NCI-H1930 (cell line): ENCODE measurements at regions not wholly inside any gene's neighbourhood (a gene's known extent, or its start where the extent isn't known, plus 50 kb on each side); places are given as distances from the start of the nearest gene placed in this dataset.

Source experiments
- DNase-seq, 2 experiments: peaks; one replicate each; lab custom pipeline; 2025; lab: John Stamatoyannopoulos, UW

DNA sequence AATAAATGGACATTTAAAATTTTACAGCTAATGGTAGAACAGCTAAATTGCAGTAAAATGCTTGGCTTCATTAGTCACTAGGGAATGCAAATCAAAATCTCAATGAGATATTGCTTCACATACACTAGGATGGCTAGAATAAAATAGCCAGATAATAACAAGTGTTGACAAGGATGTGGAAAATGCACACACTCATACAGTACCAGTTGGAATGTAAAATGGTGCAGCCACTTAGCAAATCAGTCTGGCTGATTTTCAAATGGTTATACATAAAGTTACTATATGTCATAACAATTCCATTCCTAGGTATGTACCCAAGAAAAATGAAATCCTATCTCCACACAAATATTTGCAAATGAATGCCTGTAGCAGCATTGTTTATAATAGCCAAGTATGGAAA, 452.1 kb downstream of the HDGFL1 start:
- no peak for DNase-seq

DNA sequence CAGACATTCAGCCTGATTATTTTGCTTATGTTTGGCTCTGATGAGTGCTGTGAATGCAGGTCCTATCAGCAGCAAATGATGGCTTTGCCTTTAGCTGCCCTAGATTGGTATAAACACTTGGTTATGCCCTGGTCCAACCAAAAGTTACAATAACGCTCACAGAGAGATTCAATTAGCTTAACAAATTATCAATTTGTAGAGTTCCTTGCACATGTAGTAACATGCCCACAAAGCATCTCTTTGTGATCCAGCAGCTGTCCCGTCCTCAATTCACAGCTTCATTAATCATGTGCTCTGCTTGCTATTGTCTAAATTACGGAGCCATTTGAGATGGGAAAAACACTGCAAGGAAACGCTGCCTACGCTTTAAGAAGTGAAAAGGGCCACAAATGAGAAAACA, 457.9 kb downstream of the HDGFL1 start:
- DNase-seq, result peak in 1 of 2 experiments; percentile 4

DNA sequence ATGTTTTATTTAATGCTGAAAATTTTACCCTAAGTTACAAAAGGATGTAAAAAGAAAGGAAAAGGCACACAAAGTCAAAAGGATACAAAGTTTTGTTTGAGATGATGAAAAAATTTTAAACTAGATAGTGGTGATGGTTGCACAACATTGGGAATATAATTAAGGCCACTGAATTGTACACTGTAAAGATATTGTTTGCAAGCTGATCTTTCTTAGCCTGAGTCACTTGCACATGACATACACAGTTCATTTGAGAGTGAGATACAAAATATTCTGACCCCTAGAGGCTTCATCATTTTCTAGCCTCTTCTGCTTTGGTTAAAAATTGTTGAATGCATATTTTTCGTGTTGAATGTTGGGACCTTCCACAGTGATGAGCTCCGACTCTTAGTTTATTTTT, 462.6 kb downstream of the HDGFL1 start:
- no peak for DNase-seq

DNA sequence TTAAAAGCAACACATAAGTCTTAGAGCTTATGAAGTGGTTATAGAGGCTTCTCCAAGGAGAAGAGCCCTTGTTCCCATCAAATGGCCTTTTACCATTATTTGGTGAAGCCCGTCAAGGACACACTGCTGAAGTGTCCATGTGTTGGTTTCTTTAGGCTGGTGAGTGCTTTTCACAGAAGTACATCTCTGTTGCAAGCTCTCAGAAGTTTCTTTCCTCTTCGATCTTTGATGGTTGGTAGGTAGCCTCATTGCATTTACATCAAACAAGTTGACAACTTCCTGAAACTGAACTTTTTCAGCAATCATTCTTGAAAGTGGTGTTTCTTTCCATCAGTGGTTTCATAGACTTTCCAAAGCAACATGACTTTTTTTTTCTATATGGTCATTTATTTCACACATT, 465.6 kb downstream of the HDGFL1 start:
- no peak for DNase-seq

DNA sequence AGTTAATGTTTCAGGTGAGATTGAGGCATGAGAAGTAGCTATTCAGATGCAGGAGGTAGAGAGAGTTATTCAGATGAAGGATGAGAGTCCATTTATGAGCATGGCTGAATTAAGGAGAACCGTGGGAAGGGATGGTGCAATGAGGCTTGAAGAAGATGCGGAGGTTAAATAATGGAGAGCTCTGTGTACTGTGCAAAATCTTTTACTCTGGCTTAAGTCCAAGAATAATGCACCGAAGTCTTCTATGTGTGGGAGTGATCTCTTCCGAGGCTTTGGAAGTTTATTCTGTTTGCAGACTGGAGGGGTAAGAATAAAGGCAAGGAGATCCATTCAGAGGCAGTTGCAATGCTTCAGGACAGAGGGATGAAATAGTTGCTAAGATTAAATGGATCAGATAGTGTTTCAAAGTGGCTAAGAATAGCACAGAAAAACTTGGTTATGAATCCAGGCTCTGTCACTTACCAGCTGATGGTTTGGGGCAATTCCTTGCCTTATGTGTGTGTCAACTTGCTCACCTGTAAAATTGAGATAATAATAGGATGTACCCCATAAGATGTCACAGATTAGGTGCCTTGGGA, 467.1 kb downstream of the HDGFL1 start:
- no peak for DNase-seq

DNA sequence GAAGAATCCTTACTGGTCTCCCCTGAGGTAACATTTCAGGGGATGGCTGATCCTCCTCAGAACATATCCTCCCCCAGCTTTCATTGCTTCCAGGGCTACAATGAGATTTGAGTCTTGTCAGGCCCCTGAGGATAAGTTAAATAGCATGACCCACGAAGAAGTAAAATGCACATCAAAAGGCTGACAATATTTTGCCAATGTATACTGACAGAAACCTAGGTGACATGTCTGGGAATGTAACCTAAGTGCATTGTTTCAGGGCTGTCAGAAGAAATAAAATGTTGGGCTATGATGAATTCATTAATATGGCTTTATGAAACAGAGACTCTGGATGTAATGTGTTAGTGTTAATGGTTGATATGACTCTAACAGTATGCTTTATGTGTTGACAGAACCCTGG, 471.5 kb downstream of the HDGFL1 start:
- no peak for DNase-seq

DNA sequence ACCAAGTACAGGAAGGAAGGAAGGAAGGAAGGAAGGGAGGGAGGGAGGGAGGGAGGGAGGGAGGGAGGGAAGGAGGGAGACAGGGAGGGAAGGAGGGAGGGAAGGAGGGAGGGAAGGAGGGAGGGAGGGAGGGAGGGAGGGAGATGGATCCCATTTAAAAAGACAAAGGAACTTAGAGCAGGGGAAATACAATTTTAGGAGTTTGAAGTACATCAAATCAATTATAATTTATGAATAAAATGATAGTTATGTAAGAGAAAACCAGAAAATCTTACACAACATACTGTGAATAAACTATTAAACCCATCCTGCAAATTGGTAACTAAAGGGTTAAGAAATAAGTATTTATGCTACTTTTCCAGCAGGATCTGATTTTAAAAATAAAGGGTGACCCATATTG, 475.9 kb downstream of the HDGFL1 start:
- no peak for DNase-seq

DNA sequence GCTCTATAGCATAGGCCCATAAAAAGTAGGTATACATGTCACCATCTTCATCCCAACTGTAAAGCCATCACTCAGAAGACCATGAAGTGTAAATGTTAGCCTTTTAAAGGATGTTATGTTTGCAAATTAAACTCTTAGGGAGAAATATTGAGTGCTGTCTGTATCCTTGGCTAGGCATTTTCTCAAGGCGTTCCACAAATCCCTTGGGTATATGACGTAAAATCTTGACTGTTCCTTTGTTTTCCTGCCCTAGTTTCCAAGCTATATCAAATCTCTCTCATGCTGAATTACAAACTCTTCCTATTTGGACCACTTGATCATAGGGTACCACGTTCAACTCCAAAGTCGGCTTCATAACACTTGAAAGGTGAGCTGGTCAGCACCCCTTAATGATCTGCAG, 486.2 kb downstream of the HDGFL1 start:
- DNase-seq, result no peak

DNA sequence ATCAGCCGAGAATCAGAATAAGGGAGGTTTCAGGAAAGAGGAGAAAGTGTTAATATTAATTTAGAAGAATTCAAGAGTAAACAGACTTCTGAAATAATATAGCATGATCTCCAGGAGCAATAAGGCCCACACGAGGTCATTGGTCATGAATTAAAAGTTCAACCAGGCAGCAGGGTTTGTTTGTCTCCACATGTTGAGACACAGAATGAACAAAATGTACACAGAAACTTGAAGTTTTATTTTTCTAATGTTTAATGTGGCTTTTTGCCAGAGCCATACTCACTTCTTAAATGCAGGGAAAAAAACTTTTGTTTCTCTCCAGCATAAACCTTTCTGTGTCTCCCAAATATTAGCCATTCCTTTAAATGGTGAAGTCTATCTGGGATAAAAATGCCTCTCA, 504.5 kb downstream of the HDGFL1 start:
- DNase-seq, result no peak

DNA sequence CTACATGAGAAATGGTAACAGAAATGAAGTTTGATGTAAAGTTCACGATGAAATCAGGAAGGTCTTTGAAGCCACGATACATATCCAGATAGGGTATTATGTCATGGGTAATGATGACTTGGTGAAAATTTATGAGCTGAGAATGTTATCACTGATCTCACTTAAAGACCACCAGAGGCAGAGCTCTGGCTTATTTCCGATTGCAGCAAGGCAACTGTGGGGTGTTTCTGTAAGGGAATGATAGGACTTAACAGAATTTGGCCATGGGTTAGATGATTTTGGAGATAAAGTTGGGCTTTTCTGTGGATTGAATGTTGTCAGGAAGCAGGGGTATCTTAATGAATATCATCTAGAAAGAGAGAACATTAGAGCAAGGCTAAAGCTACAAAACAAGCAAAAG, 508.4 kb downstream of the HDGFL1 start:
- no peak for DNase-seq

DNA sequence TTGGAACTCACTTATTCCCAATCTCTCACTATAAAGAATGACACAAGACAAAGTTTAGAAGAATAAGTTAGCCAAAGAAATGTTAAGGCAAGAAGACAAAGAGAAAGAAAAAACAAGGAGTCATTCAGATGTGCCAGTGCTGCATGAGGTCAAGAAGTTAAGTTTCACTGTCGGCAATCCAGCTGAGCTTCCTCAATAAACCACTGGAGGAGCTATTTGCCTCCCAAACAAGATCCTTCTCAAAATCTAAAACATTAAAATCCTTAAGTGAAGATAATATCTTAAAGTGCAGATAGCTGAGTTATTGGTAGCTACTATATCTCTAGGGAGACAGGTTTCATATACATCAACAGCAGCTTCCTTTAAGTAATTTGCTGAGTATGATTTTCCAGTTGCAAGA, 512.3 kb downstream of the HDGFL1 start:
- no peak for DNase-seq

DNA sequence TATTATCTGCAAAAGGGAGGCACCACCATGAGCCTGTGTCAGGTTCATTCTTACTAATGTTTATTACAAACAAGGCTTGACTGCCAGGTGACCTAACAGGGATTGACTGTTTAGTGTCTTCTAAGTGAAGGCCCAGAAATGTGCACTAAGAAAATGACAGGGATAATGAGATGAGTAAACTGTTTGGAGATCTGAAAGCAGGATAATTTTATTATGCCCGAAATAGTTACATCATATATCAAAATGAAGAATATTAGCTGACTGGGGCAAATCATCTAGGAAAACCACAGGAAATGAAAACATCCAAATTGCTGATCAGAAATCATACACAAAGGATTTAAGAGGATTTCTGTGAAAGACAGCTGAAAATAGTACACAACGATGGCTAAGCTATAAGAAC, 516.7 kb downstream of the HDGFL1 start:
- peak; percentile 74 to 80 for DNase-seq

DNA sequence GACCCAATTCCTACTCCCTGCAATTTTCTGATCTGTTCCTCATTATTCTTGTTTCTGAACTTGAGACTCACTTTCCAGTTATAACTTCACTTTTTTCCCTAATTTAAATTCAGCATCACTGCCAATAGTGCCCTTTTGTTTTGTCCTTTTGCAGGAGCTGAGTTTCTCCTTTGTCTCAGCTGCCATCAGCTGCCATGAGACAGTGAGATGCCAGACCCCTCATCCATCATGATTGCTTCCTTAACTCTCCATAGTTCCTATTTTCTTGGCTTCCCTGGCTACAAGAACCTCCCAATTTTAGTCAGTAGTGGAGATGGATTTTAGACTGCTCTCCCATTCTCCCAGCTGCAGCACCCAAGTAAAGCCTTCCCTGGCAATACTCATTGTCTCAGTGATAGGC, 518.1 kb downstream of the HDGFL1 start:
- no peak for DNase-seq

DNA sequence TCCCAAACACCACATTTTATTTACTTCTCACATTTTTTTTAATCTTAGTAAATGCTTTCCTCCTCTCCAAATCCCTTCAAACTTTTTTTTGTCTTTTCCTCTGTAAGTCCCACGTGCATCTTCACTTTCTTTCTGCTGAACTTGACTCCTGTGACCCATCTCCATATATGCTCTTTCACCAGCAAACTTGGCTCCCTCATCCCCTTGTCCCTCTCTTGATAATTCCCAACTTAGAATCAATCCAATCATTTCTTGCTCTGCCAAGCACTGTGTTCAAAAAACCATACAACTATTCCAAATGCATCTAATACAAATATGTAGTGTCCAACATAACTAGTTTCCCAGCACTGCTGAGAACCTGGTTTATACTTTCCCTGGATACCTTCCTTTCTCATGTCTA, 519.4 kb downstream of the HDGFL1 start:
- no peak for DNase-seq

DNA sequence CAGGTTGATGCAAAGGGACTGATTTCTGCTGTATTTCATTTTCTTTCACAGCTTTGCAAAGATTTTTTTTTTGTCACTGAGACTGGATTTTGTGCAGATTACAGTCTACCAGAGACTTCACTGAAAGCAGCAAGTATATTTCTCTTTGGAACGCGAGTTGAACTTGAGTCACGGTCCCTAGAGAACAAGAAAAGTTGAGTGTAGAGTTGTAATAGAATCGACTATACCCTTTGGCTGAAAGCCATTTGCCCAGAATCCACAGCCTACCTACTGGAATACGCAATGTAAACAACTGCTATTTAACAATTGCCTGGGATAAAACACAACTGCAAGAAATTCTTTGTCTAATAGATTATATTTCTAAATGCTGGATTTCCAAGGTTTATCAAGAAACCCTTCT, 520.6 kb downstream of the HDGFL1 start:
- no peak for DNase-seq

DNA sequence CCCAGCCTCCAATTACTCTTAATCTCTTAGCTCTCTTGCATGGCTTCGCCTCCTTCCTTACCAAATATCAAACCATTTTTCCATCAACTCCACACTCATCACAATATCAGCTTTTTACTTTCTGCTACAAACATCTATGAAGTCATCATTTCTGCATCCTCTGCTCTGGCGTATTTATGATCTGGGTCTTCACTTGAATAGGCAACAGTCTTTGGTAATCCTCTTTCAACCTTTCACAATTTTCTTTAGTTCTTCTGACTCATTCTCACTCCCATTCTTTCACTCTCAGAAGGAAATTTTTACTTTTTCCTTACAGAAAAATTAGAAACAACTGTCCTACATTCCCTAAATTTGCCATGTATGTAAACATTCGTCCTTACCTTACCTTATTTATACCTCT, 522.4 kb downstream of the HDGFL1 start:
- no peak for DNase-seq

DNA sequence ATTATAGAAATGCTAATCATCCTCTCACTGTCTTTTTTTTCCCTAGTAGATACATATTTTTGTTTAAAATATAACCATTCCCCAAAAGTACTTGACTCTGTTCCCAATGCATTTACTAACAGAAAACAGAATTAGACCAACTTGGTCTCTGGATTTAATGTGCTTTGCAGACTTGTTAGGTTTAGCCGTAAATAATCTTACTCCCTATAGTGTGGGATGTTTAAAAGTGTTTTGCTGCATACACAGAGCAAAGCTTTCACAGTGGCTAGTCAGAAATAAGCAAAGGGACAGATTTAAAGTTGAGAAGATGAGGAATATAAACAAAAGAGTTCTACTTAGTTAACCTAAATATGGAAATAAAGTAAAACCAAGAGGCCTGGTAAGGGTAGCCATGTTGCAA, 527.5 kb downstream of the HDGFL1 start:
- DNase-seq, result no peak

DNA sequence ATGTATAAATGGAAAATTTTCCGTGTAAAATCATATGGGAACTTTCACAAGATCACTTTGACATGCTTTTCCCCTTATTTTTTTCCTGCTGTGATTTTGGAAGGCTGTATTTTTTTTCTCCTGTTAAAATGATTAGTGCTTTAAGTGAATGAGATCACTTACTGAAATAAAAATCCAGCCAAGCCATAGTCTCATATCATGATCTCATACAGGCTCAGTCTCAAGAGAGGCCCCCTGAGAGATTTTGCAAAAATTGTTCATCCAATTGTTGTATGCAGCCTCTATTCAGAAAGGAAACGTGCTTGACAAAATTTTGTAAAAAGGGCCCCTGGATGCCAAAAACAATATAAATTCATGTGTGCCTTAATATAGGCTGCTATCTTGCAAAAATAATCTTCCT, 528.2 kb downstream of the HDGFL1 start:
- DNase-seq, result no peak

DNA sequence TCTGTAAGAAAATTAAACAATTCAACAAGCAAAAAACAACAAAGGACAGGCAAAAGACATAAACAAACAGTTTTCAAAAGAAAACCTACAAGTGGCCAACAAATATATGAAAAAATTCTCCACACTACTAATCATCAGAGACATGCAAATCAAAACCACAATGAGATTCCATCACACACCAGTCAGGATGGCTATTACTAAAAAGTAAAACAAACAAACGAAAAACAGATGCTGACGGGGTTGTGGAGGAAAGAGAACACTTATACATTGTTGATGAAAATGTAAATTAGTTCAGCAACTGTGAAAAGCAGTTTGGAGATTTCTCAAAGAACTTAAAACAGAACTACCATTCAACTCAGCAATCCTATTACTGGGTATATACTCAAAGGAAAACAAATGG, 537.6 kb downstream of the HDGFL1 start:
- DNase-seq, result no peak

DNA sequence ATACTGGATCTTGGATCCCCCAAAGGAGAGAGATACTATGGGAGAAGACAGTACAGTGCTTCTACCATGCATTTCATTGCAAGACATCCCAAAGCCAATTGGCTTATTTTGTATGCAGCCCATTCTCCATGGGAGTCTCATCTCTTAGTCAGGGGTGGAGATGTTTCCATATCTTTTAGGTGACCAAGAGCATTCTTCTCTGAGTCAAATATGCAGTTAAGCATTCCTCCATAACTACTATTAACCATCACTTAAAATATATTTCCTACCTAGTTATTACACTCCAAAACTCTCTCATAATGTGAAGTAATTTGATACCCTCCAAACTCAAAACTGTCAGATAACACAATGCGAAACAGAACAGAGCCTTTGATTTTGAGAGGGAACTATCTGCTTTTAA, 542.6 kb downstream of the HDGFL1 start:
- no peak for DNase-seq

DNA sequence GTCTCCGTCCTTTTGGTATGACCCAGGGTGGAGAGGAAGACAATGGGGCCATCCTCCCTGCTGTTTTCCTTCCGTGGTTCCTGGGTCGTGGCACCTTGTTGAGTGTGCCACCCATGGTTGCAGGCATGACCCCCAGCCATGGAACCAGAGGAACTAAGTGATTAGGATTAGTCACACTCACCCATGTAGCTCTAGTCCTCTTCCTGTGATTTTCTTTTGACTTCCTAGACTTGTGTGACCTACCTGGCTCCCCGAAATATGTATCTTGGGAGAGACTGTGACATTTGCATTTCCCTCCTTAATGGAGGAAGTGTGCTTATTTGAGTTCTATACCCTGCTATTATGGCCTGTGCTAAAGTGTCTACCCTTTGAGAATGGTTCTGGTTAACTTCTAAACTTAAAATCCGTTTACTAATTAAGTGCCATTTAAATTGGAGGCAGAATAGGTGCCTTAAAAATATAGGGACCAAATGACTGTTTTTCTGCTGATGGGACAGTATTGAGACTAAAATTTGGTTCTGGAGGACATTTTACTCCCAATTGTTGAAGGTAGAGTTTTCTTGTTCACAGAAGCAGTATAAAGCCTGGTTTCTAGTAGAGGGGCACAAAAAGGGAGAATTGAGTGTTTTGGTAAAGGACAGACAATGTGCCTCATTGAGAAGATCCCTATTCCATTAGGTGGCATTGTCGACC, 545.6 kb downstream of the HDGFL1 start:
- no peak for DNase-seq

DNA sequence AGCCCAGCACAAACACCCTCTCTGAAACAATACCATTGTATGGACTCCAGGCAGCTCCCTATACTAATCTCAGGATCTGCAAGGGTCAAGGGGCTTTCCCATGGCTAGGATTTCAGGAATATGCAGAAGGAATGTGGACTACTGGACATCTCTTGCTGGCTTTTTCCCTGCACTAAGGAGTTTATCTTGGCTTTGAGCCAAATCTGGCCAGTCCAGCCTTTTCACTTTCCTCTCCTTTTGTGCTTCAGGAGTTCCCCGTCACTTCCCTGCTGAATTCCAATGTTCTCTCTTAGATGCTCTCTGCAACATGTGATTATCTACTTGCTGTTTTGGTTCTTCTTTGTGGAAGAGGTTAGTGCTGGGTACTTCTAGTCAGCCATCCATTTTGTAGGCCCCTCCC, 568.2 kb downstream of the HDGFL1 start:
- no peak for DNase-seq

DNA sequence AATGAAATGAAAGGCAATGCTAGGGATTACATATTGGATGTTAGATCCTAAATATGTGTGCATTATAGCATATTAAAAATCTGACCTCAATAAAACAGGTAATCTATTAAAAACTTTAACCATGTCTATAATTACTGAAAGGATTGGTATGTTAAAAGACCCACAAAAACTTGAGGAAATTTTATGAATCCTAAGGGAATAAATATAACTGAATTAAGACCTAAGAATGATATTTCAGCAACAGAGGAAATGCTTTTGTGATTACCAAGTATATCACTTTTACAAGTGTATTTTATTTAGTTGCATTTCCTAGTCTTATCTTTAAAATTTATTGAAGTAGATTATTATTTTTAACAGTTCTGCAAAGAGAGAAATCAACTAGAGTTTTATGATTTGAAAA, 571.5 kb downstream of the HDGFL1 start:
- DNase-seq, result no peak

DNA sequence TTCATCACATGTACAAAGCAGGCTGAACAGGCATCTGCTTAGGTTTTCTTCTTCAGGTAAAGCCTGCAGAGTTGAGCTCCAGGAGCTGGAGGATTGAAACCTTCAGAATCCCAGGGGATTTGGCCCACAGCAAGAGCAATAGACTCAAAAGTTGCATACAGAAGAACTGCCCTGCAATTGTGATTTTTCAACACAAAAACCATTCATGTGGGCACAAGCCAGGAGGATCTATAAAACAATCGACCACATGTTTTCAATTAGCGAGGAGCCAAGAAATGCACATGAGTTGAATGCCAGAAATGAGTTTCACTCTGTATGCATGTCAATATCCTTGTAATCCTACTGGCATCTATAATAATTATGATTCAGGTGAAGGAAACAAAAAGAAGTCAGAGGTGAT, 576.4 kb downstream of the HDGFL1 start:
- DNase-seq, result no peak
